ENCODE measurements at regions not wholly inside any gene's neighbourhood (a gene's known extent, or its start where the extent isn't known, plus 50 kb on each side); places are given as distances from the start of the nearest gene placed in this dataset.

- FAIRE-seq, result no peak
- no peak overlapping the region for H3K27ac ChIP-seq (ENCODE audit: low read depth in 2 of 2, low read length in 2 of 2)
Observed at GRCh38 chr6:74066168-74066871, 370.3 kb downstream of the CD109 start.

GRCh38 chr6:74065705-74066104, 369.7 kb downstream of the CD109 start:
- no peak for TF ChIP-seq CTCF (IDR thresholded peaks at IDR 0.05; ENCODE audit: borderline replicate concordance, extremely low read depth, insufficient read depth)
- no peaks in the 10 kb centered on the region for H3K4me1 ChIP-seq (ENCODE audit: control insufficient read depth in 2 of 3, insufficient read depth in 2 of 3, low read depth in 1 of 3, low read length in 3 of 3)

More at GRCh38 chr6:74066168-74066871, 370.3 kb downstream of the CD109 start:
- no peak for DNase-seq
- no peak for TF ChIP-seq CTCF (IDR thresholded peaks at IDR 0.05; ENCODE audit: borderline replicate concordance, extremely low read depth, insufficient read depth)
- Histone ChIP-seq H3K9ac (ENCODE audit: low read length in 3 of 3) (no peak overlapping the region), H3K4me3 (ENCODE audit: low read length in 3 of 3) (no peak overlapping the region), H3K36me3 (ENCODE audit: control insufficient read depth in 2 of 3, insufficient read depth in 3 of 3, low read length in 3 of 3) (no peaks in the 10 kb centered on the region), H3K9me3 (ENCODE audit: control insufficient read depth in 2 of 3, insufficient read depth in 1 of 3, low read length in 3 of 3) (no peaks in the 10 kb centered on the region), H3K4me1 (ENCODE audit: control insufficient read depth in 2 of 3, insufficient read depth in 2 of 3, low read depth in 1 of 3, low read length in 3 of 3) (no peaks in the 10 kb centered on the region), H3K27me3 (ENCODE audit: control insufficient read depth, insufficient read depth, low read length) (no peaks in the 10 kb centered on the region)
- intact Hi-C loops (cut with DNase I), result no loop called here

GRCh38 chr6:74063391-74063790, 367.4 kb downstream of the CD109 start:
- H3K9ac ChIP-seq (ENCODE audit: low read length in 3 of 3), result no peak overlapping the region
- H3K4me1 ChIP-seq (ENCODE audit: control insufficient read depth in 2 of 3, insufficient read depth in 2 of 3, low read depth in 1 of 3, low read length in 3 of 3), result no peaks in the 10 kb centered on the region
- FAIRE-seq (no peak), DNase-seq (no peak)
- no peak overlapping the region for H3K27ac ChIP-seq (ENCODE audit: low read depth in 2 of 2, low read length in 2 of 2)
- TF ChIP-seq CTCF (IDR thresholded peaks at IDR 0.05; ENCODE audit: borderline replicate concordance, extremely low read depth, insufficient read depth), result no peak
- no peaks in the 10 kb centered on the region for H3K9me3 ChIP-seq (ENCODE audit: control insufficient read depth in 2 of 3, insufficient read depth in 1 of 3, low read length in 3 of 3)
- intact Hi-C loops (cut with DNase I), result no loop called here
- H3K27me3 ChIP-seq (ENCODE audit: control insufficient read depth, insufficient read depth, low read length), result no peaks in the 10 kb centered on the region
- no peak overlapping the region for H3K4me3 ChIP-seq (ENCODE audit: low read length in 3 of 3)
- H3K36me3 ChIP-seq (ENCODE audit: control insufficient read depth in 2 of 3, insufficient read depth in 3 of 3, low read length in 3 of 3), result no peaks in the 10 kb centered on the region

More at GRCh38 chr6:74065705-74066104, 369.7 kb downstream of the CD109 start:
- Histone ChIP-seq H3K4me3 (ENCODE audit: low read length in 3 of 3) (no peak overlapping the region), H3K36me3 (ENCODE audit: control insufficient read depth in 2 of 3, insufficient read depth in 3 of 3, low read length in 3 of 3) (no peaks in the 10 kb centered on the region), H3K9me3 (ENCODE audit: control insufficient read depth in 2 of 3, insufficient read depth in 1 of 3, low read length in 3 of 3) (no peaks in the 10 kb centered on the region), H3K9ac (ENCODE audit: low read length in 3 of 3) (no peak overlapping the region), H3K27ac (ENCODE audit: low read depth in 2 of 2, low read length in 2 of 2) (no peak overlapping the region), H3K27me3 (ENCODE audit: control insufficient read depth, insufficient read depth, low read length) (no peaks in the 10 kb centered on the region)
- no peak for FAIRE-seq
- DNase-seq, result no peak
- intact Hi-C loops (cut with DNase I), result no loop called here

- FAIRE-seq (no peak), DNase-seq (no peak)
- intact Hi-C loops (cut with DNase I), result no loop called here
Observed at GRCh38 chr6:74061201-74061600, 365.2 kb downstream of the CD109 start.

More at GRCh38 chr6:74061201-74061600, 365.2 kb downstream of the CD109 start:
- no peak overlapping the region for H3K9ac ChIP-seq (ENCODE audit: low read length in 3 of 3)
- H3K27me3 ChIP-seq (ENCODE audit: control insufficient read depth, insufficient read depth, low read length), result no peaks in the 10 kb centered on the region
- H3K4me3 ChIP-seq (ENCODE audit: low read length in 3 of 3), result no peak overlapping the region
- no peaks in the 10 kb centered on the region for H3K4me1 ChIP-seq (ENCODE audit: control insufficient read depth in 2 of 3, insufficient read depth in 2 of 3, low read depth in 1 of 3, low read length in 3 of 3)
- no peaks in the 10 kb centered on the region for H3K36me3 ChIP-seq (ENCODE audit: control insufficient read depth in 2 of 3, insufficient read depth in 3 of 3, low read length in 3 of 3)
- H3K27ac ChIP-seq (ENCODE audit: low read depth in 2 of 2, low read length in 2 of 2), result no peak overlapping the region
- H3K9me3 ChIP-seq (ENCODE audit: control insufficient read depth in 2 of 3, insufficient read depth in 1 of 3, low read length in 3 of 3), result no peaks in the 10 kb centered on the region
- no peak for TF ChIP-seq CTCF (IDR thresholded peaks at IDR 0.05; ENCODE audit: borderline replicate concordance, extremely low read depth, insufficient read depth)
